SU-DHL-6 (cell line): ENCODE measurements at regions not wholly inside any gene's neighbourhood (a gene's known extent, or its start where the extent isn't known, plus 50 kb on each side); places are given as distances from the start of the nearest gene placed in this dataset.

Experiments
- H2AFZ ChIP-seq: fragments of 200-600 bp; sonication (generic); 2 replicates; pipeline ENCODE4 v1.6.1; 2014; ENCODE audit warnings: low read depth, mild to moderate bottlenecking, moderate library complexity, mixed read lengths, antibody characterized with exemption, low read length; ENCODE audit not compliant: severe bottlenecking
- H3F3A ChIP-seq: fragments of 200-600 bp; shearing (Covaris generic); 2 replicates; pipeline ENCODE4 v1.6.0; 2016; ENCODE audit warnings: antibody characterized with exemption, mild to moderate bottlenecking; ENCODE audit not compliant: insufficient read depth
- H3K27ac ChIP-seq: fragments of 200-600 bp; sonication (generic); 2 replicates; pipeline ENCODE4 v1.5.1; 2016; ENCODE audit warnings: low read depth, mild to moderate bottlenecking, low read length, moderate library complexity, mixed read lengths
- H3K27me3 ChIP-seq: fragments of 200-600 bp; sonication (generic), shearing (Covaris generic); 2 replicates; pipeline ENCODE4 v1.6.0; 2014; ENCODE audit warnings: mild to moderate bottlenecking, low read length
- H3K36me3 ChIP-seq: fragments of 200-600 bp; sonication (generic); 2 replicates; pipeline ENCODE4 v1.6.1; 2014; ENCODE audit warnings: mild to moderate bottlenecking, low read length, mixed read lengths
- H3K4me2 ChIP-seq: fragments of 300-600, 200-600 bp; shearing (Covaris generic), sonication (generic); 2 replicates; pipeline ENCODE4 v1.6.0; 2014; ENCODE audit warnings: low read length, low read depth, mild to moderate bottlenecking; ENCODE audit not compliant: poor library complexity, severe bottlenecking
- H3K4me3 ChIP-seq: fragments of 200-600 bp; sonication (generic); 2 replicates; pipeline ENCODE4 v1.5.1; 2014; ENCODE audit warnings: antibody characterized with exemption, low read length, mild to moderate bottlenecking, mixed read lengths; ENCODE audit not compliant: insufficient read depth, poor library complexity, severe bottlenecking
- H3K79me2 ChIP-seq: fragments of 200-600 bp; sonication (generic); 2 replicates; pipeline ENCODE4 v1.6.1; 2014; ENCODE audit warnings: mild to moderate bottlenecking, low read length, moderate library complexity; ENCODE audit not compliant: insufficient read depth
- H3K9ac ChIP-seq: fragments of 200-600 bp; sonication (generic); 2 replicates; pipeline ENCODE4 v1.7.0; 2014; ENCODE audit warnings: mild to moderate bottlenecking, low read length
- H3K9me2 ChIP-seq: fragments of 200-600 bp; sonication (generic); replicated peaks from 2 replicates; pipeline ENCODE4 v1.6.1; 2014; ENCODE audit warnings: low read length; ENCODE audit not compliant: insufficient read depth
- H3K9me3 ChIP-seq: fragments of 200-600 bp; sonication (generic); 2 replicates; pipeline ENCODE4 v1.6.1; 2014; ENCODE audit warnings: low read length, mixed read lengths; ENCODE audit not compliant: insufficient read depth
- H4K20me1 ChIP-seq: fragments of 200-600 bp; sonication (generic); 2 replicates; pipeline ENCODE4 v1.6.1; 2014; ENCODE audit warnings: low read depth, mild to moderate bottlenecking, antibody characterized with exemption, low read length, moderate library complexity, mixed read lengths
- CTCF ChIP-seq: fragments of 200-600 bp; sonication (generic); IDR thresholded peaks from one replicate; pipeline ENCODE4 v1.5.1; 2017; ENCODE audit warnings: antibody characterized with exemption, mild to moderate bottlenecking, low read length, moderate library complexity; ENCODE audit not compliant: insufficient read depth, poor library complexity, severe bottlenecking
- EZH2phosphoT487 ChIP-seq: fragments of 200-600 bp; sonication (generic), shearing (Covaris generic); conservative IDR thresholded peaks from 2 replicates; pipeline ENCODE4 v1.6.1; 2018; ENCODE audit warnings: mild to moderate bottlenecking, antibody characterized with exemption, low read length, moderate library complexity, mixed read lengths

DNA sequence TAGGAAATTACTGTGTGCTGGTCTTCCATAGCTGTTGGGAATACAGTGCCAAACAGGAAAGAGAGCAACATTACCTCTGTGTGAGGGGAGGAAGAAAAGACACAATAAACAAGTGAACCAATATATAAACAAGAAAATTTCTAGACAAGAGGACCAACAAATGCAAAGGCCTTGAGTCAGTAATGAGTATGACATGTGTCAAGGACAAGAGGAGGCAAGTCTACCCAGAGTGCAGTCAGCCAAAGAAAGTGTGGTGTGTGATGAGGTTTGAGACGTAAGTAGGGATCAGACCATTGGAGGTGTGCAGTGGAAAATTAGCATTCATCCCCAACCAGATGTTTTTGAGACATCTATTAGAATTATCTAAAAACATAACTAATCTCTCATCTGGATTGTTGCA is 69.5 kb upstream of the CDH6 start:
- H3K27me3 ChIP-seq: no peaks in the 10 kb centered on the region
- no peaks in the 10 kb centered on the region for H3F3A ChIP-seq
- no peaks in the 10 kb centered on the region for H3K79me2 ChIP-seq
- H3K4me3 ChIP-seq: no peak overlapping the region
- no peak overlapping the region for H3K27ac ChIP-seq
- no peaks in the 10 kb centered on the region for H3K9me3 ChIP-seq
- no peaks in the 10 kb centered on the region for H3K9me2 ChIP-seq
- no peak overlapping the region for H3K4me2 ChIP-seq
- no peaks in the 10 kb centered on the region for H4K20me1 ChIP-seq
- H2AFZ ChIP-seq: no peak overlapping the region
- no peaks in the 10 kb centered on the region for H3K36me3 ChIP-seq
- no peak overlapping the region for H3K9ac ChIP-seq
- TF ChIP-seq EZH2phosphoT487 (no peak), CTCF (no peak)

GRCh38 chr5:31122998-31123951 is 70.2 kb upstream of the CDH6 start:
- no peaks in the 10 kb centered on the region for H3K79me2 ChIP-seq
- H3K9ac ChIP-seq: no peak overlapping the region
- no peaks in the 10 kb centered on the region for H3K27me3 ChIP-seq
- H3K9me3 ChIP-seq: no peaks in the 10 kb centered on the region
- no peaks in the 10 kb centered on the region for H3K9me2 ChIP-seq
- no peaks in the 10 kb centered on the region for H4K20me1 ChIP-seq
- H3K4me2 ChIP-seq: no peak overlapping the region
- H3F3A ChIP-seq: no peaks in the 10 kb centered on the region
- no peak overlapping the region for H3K4me3 ChIP-seq
- no peak overlapping the region for H3K27ac ChIP-seq
- TF ChIP-seq CTCF (no peak), EZH2phosphoT487 (no peak)
- H2AFZ ChIP-seq: no peak overlapping the region
- no peaks in the 10 kb centered on the region for H3K36me3 ChIP-seq

DNA sequence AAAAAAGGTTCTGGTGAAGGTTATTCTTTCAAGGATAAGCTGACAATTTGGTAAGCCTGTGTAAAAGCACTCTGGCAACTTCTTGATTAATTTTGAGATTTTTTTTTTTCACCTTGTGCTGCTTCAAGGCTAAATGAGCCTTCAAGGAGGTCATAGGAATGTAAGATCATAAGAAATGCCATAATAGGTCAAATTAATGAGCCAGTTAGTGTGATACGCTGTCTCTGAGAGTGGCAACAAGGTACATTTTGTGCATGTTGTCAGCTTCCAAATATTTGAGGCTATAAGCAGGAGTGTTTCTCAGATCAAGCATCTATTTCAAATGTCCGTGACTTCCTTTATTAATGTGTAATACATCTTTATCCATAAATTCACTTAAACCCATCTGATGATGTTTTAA is 72.3 kb upstream of the CDH6 start:
- Histone ChIP-seq H3K4me2 (no peak overlapping the region), H3F3A (no peaks in the 10 kb centered on the region), H3K9me3 (no peaks in the 10 kb centered on the region), H2AFZ (no peak overlapping the region), H3K4me3 (no peak overlapping the region), H3K27me3 (no peaks in the 10 kb centered on the region), H3K9ac (no peak overlapping the region), H3K79me2 (no peaks in the 10 kb centered on the region), H3K27ac (no peak overlapping the region), H3K9me2 (no peaks in the 10 kb centered on the region), H4K20me1 (no peaks in the 10 kb centered on the region), H3K36me3 (no peaks in the 10 kb centered on the region)
- TF ChIP-seq EZH2phosphoT487: no peak
- TF ChIP-seq CTCF: no peak
